Subcutaneous abdominal adipose tissue (tissue), 5 donors: ENCODE measurements at regions not wholly inside any gene's neighbourhood (a gene's known extent, or its start where the extent isn't known, plus 50 kb on each side); places are given as distances from the start of the nearest gene placed in this dataset.
"Not testable (repeated sequence)": the region's sequence is repeated elsewhere in the genome, so short reads cannot be mapped to it uniquely, and the experiment has no call there.

Experiments used
- H3K27ac ChIP-seq: one replicate; pipeline ENCODE4 v1.7.0; 2013; ENCODE audit warnings: low read depth, mild to moderate bottlenecking, inconsistent platforms, low read length, moderate library complexity
- H3K27me3 ChIP-seq, 5 donors: one replicate each; pipeline ENCODE4 v1.7.0; 2013; ENCODE audit warnings: low read length in 5 of 5, inconsistent platforms in 1 of 5; ENCODE audit not compliant: control insufficient read depth in 5 of 5, insufficient read depth in 4 of 5
- H3K36me3 ChIP-seq, 5 donors: one replicate each; pipeline ENCODE4 v1.7.0; 2013; ENCODE audit warnings: low read length in 5 of 5; ENCODE audit not compliant: control insufficient read depth in 5 of 5, insufficient read depth in 5 of 5
- H3K4me1 ChIP-seq, 5 donors: one replicate each; pipeline ENCODE4 v1.7.0; 2013; ENCODE audit warnings: low read length in 5 of 5, mild to moderate bottlenecking in 3 of 5, moderate library complexity in 1 of 5; ENCODE audit not compliant: control insufficient read depth in 5 of 5, insufficient read depth in 5 of 5
- H3K4me3 ChIP-seq, 5 donors: one replicate each; pipeline ENCODE4 v1.7.0; 2013; ENCODE audit warnings: low read length in 5 of 5, low read depth in 1 of 5
- H3K9ac ChIP-seq, 5 donors: one replicate each; pipeline ENCODE4 v1.7.0; 2013; ENCODE audit warnings: low read length in 5 of 5, mild to moderate bottlenecking in 4 of 5, moderate library complexity in 3 of 5
- H3K9me3 ChIP-seq, 5 donors: one replicate each; pipeline ENCODE4 v1.7.0; 2013; ENCODE audit warnings: low read length in 5 of 5; ENCODE audit not compliant: control insufficient read depth in 5 of 5
- donor health status: healthy.
- donor health status: healthy.
- donor health status: healthy.
- donor health status: healthy.
- donor health status: healthy.

GRCh38 chr4:72768364-72768763 is 199.3 kb upstream of the ADAMTS3 start:
- no peaks in the 10 kb centered on the region for H3K9me3 ChIP-seq
- H3K36me3 ChIP-seq = no peaks in the 10 kb centered on the region
- no peaks in the 10 kb centered on the region for H3K27me3 ChIP-seq
- H3K4me1 ChIP-seq = no peaks in the 10 kb centered on the region
- H3K27ac ChIP-seq = no peak overlapping the region
- no peak overlapping the region for H3K4me3 ChIP-seq
- no peak overlapping the region for H3K9ac ChIP-seq

GRCh38 chr4:72767618-72768302 is 198.7 kb upstream of the ADAMTS3 start:
- no peak overlapping the region for H3K4me3 ChIP-seq
- no peak overlapping the region for H3K27ac ChIP-seq
- H3K9ac ChIP-seq = no peak overlapping the region
- no peaks in the 10 kb centered on the region for H3K4me1 ChIP-seq
- no peaks in the 10 kb centered on the region for H3K36me3 ChIP-seq
- H3K9me3 ChIP-seq = no peaks in the 10 kb centered on the region
- no peaks in the 10 kb centered on the region for H3K27me3 ChIP-seq

- H3K4me1 ChIP-seq, H3K27me3 ChIP-seq, H3K9ac ChIP-seq, H3K9me3 ChIP-seq, H3K4me3 ChIP-seq, H3K27ac ChIP-seq, H3K36me3 ChIP-seq: not testable (repeated sequence)
Measured at GRCh38 chr4:72765788-72766187, 196.8 kb upstream of the ADAMTS3 start.

GRCh38 chr4:72761368-72762038 is 192.5 kb upstream of the ADAMTS3 start:
- H3K9ac ChIP-seq = no peak overlapping the region
- H3K27ac ChIP-seq = no peak overlapping the region
- H3K9me3 ChIP-seq = peaks cover 0 to 2% (median 0%) of the 10 kb centered on the region in 5 donors
- no peaks in the 10 kb centered on the region for H3K36me3 ChIP-seq
- no peak overlapping the region for H3K4me3 ChIP-seq
- H3K4me1 ChIP-seq = no peaks in the 10 kb centered on the region
- no peaks in the 10 kb centered on the region for H3K27me3 ChIP-seq

GRCh38 chr4:72753414-72753813 is 184.4 kb upstream of the ADAMTS3 start:
- H3K36me3 ChIP-seq, H3K4me1 ChIP-seq, H3K9ac ChIP-seq, H3K4me3 ChIP-seq, H3K9me3 ChIP-seq, H3K27ac ChIP-seq, H3K27me3 ChIP-seq: not testable (repeated sequence)

- Histone ChIP-seq H3K9ac (no peak overlapping the region), H3K27me3 (no peaks in the 10 kb centered on the region), H3K27ac (no peak overlapping the region), H3K4me1 (no peaks in the 10 kb centered on the region), H3K4me3 (no peak overlapping the region), H3K36me3 (no peaks in the 10 kb centered on the region), H3K9me3 (no peaks in the 10 kb centered on the region)
Measured at GRCh38 chr4:72744103-72744725, 175.2 kb upstream of the ADAMTS3 start.

- H3K27ac ChIP-seq = no peak overlapping the region
Measured at GRCh38 chr4:72743078-72743477, 174.1 kb upstream of the ADAMTS3 start.

GRCh38 chr4:72715299-72715698 is 146.3 kb upstream of the ADAMTS3 start:
- H3K36me3 ChIP-seq = no peaks in the 10 kb centered on the region

More at GRCh38 chr4:72743078-72743477, 174.1 kb upstream of the ADAMTS3 start:
- H3K27me3 ChIP-seq = no peaks in the 10 kb centered on the region
- no peaks in the 10 kb centered on the region for H3K4me1 ChIP-seq
- no peak overlapping the region for H3K9ac ChIP-seq
- no peak overlapping the region for H3K4me3 ChIP-seq
- H3K9me3 ChIP-seq = no peaks in the 10 kb centered on the region
- H3K36me3 ChIP-seq = no peaks in the 10 kb centered on the region

GRCh38 chr4:72714482-72715279 is 145.7 kb upstream of the ADAMTS3 start:
- Histone ChIP-seq H3K36me3 (no peaks in the 10 kb centered on the region), H3K4me3 (no peak overlapping the region), H3K27me3 (no peaks in the 10 kb centered on the region), H3K9me3 (no peaks in the 10 kb centered on the region), H3K9ac (no peak overlapping the region), H3K4me1 (no peaks in the 10 kb centered on the region), H3K27ac (no peak overlapping the region)

More at GRCh38 chr4:72715299-72715698, 146.3 kb upstream of the ADAMTS3 start:
- Histone ChIP-seq H3K4me1 (no peaks in the 10 kb centered on the region), H3K27ac (no peak overlapping the region), H3K27me3 (no peaks in the 10 kb centered on the region), H3K9me3 (no peaks in the 10 kb centered on the region), H3K9ac (no peak overlapping the region), H3K4me3 (no peak overlapping the region)

GRCh38 chr4:72712997-72713396 is 144.0 kb upstream of the ADAMTS3 start:
- Histone ChIP-seq H3K4me3 (no peak overlapping the region), H3K9me3 (no peaks in the 10 kb centered on the region), H3K27ac (no peak overlapping the region), H3K9ac (no peak overlapping the region), H3K36me3 (no peaks in the 10 kb centered on the region), H3K27me3 (no peaks in the 10 kb centered on the region), H3K4me1 (no peaks in the 10 kb centered on the region)
